Right lung (tissue), 2 donors: ENCODE measurements at regions not wholly inside any gene's neighbourhood (a gene's known extent, or its start where the extent isn't known, plus 50 kb on each side); places are given as distances from the start of the nearest gene placed in this dataset.
"Not testable (repeated sequence)": the region's sequence is repeated elsewhere in the genome, so short reads cannot be mapped to it uniquely, and the experiment has no call there.

ENCODE experiments used
- DNase-seq, 2 donors: peaks; one replicate each; pipeline ENCODE4 v3.0.0-alpha.2; 2013

DNA sequence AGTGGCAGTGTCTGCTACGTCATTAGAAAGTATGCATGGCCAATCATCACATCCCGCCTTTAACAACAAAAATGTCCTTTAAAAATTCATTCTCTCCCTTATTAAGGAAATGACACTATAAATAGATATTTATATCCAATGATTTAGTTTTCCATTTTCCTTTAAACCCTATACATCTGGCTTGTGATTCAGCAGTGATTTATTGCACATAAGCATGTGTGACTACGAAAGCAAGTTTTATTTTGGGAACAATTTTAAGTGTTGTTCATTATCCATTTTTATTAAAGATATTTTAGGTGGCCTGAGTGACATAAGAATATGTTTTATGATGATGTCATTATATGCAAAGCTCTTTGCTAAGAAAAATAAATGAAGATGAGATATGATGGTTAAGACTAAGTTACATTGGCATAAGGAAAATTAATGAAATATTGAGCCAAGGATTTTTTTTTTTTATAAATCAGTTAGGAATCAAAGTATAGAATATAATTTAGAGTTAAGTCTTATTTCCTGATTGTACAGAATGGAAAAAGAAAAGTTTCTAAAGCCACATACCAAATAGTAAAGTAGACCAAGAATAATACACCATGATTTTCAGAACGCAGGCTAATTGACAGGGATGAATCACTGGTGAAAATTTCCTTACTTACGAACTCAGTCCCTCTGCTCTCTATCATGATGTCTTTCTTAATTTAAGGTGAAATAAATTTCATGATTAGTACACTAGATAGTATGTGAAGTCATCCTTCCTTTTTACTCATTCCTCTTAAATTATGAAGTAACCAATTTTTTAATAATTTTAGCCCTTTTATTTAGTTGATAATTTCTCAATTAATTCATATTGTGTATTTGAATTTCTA is 822.4 kb downstream of the FAT4 start:
- DNase-seq, result no peak

- no peak for DNase-seq
Measured at GRCh38 chr4:126137782-126138170, 823.0 kb downstream of the FAT4 start.

- DNase-seq, result no peak
Measured at GRCh38 chr4:126144543-126145237, 829.9 kb downstream of the FAT4 start.

- DNase-seq, result no peak
Measured at GRCh38 chr4:126168484-126168883, 853.7 kb downstream of the FAT4 start.

DNA sequence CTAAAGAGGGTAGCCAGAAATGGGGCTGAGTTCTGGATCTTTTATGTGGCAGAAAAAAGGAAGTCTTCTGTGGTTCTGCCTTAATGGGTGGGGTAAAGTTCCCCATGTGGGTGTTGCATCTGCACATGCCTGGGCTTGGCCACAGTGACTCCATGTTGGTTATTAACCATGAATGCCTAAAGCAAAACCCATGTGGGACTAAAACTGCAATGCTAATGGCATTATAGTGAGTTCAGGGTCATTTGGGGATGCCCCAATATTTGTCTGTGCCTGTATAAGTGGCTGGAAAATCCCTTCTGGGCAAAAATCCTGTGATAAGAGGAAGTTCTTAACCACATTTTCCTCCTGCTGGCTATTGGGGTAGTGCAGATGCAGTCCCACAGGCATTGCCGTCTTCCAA is 857.4 kb downstream of the FAT4 start:
- no peak for DNase-seq

GRCh38 chr4:126174627-126175026 is 859.9 kb downstream of the FAT4 start:
- no peak for DNase-seq

- DNase-seq, result no peak
Measured at GRCh38 chr4:126180642-126181041, 865.9 kb downstream of the FAT4 start.

- peak in 1 of 2 donors; percentile 51 for DNase-seq
Measured at GRCh38 chr4:126182336-126182735, 867.6 kb downstream of the FAT4 start.

GRCh38 chr4:126182786-126183185 is 868.0 kb downstream of the FAT4 start:
- peak; percentile 67 to 75 for DNase-seq

DNA sequence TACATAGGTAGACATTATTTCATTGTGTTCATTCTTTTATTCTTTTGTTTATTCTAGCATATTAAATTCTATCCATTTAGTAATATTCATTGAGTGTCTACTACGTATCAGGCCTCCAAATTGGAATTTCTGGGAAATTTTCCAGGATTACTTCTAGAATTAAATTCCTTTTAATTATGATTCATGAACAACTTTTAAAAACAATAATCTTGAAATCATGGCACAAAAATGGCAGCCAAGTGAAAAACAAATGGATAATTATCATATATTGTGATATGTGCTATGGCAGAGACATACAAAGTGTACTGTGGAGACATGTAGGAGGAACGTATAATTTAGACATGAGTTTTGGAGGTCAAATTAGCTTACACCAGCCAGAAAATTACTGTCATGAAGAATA is 868.5 kb downstream of the FAT4 start:
- peak; percentile 25 to 37 for DNase-seq

GRCh38 chr4:126191536-126191935 is 876.8 kb downstream of the FAT4 start:
- DNase-seq, result no peak

GRCh38 chr4:126192506-126192905 is 877.8 kb downstream of the FAT4 start:
- DNase-seq, result no peak

DNA sequence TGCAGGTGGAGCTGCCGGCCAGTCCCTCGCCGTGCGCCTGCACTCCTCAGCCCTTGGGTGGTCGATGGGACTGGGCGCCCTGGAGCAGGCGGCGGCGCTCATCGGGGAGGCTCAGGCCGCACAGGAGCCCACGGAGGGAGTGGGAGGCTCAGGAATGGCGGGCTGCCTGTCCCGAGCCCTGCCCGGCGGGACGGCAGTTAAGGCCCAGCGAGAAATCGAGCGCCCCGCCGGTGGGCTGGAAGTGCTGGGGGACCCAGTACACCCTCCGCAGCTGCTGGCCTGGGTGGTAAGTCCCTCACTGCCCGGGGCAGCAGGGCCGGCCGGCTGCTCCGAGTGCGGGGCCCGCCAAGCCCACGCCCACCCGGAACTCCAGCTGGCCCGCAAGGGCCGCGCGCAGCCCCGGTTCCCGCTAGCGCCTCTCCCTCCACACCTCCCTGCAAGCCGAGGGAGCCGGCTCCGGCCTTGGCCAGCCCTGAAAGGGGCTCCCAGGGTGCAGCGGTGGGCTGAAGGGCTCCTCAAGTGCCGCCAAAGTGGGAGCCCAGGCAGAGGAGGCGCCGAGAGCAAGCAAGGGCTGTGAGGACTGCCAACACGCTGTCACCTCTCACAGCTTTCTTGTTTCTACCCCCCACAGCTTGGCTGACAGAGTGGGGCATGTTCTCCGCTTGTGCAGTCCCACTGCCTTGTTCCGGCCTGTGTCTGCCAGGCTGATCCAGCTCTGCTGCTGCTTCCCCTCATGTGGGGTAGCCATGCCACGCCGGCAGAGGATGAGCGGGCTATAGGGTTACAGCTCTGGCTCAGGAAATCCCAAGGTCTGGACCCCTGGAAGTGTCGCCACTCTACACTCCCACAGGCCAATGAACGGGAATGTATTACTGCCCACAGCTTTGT is 886.7 kb downstream of the FAT4 start:
- DNase-seq, result not testable (repeated sequence)

DNA sequence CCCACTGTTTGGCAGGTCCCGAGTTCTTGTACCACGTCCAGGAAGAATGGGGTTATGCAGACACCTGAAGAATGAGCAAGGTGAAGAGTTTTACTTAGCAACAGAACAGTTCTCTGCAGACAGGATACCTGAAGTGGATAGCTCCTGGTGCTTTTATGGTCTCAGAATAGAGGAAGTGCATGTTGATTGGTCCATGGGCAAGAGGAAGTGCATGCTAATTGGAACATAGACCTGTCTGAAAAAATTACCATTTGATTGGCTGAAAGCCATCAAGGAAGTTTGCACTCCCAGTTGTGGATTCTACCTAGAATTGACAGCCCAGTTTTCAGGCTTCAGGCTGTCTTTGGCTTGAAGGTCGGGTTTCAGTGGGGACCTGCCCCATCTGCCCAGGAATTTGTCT is 887.5 kb downstream of the FAT4 start:
- DNase-seq, result no peak

DNA sequence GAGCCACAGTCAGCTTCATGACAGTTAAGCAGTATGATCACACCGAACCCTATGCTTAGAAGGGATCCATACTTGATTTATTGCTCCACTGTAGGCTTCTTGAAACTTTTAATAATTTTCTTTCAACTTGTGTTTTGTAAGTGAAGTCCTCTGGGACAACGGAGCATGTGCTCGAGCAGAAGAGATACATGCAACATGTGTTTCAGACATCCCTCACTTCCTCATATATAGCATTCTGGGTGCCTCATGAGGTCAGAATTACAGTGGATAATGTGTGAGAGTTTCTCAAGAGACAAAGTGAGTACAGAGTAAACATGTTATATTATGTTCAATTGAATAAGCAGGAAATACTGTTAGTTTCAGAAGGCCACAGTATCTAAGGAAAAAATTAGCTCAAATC is 893.2 kb downstream of the FAT4 start:
- DNase-seq, result no peak

GRCh38 chr4:126209147-126209546 is 894.4 kb downstream of the FAT4 start:
- no peak for DNase-seq

GRCh38 chr4:126213996-126214395 is 899.2 kb downstream of the FAT4 start:
- DNase-seq, result no peak

- no peak for DNase-seq
Measured at GRCh38 chr4:126215759-126216158, 901.0 kb downstream of the FAT4 start.

GRCh38 chr4:126216611-126217010 is 901.9 kb downstream of the FAT4 start:
- no peak for DNase-seq

GRCh38 chr4:126221282-126221681 is 906.5 kb downstream of the FAT4 start:
- no peak for DNase-seq

DNA sequence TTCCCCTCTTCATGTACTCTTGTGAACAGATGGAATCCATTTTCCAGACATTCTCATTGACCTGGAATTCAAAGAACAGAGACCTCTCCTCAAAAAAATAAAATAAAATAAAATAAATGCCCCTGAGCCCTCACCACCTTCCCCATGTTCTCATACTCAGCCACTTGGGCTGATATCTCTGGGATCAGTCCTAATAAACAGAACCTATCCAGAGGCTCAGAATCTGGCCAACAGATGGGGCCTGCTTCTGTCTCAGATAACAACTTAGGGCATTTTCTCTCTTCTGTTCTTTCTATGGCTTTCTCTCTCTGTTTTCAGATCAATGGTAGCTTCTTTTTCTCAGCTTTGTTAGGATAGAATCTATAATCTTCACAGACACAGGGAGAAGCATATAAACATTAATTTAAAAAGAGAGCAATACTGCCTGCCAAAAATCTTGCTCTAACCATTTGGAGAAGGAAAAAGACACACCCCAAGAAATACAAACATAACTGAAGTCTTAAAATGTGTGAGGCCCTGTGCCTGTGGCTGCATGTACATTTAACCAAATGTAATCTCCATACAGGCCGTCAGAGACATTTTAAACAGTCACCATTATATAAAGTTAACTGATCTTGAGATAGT is 907.1 kb downstream of the FAT4 start:
- DNase-seq, result no peak
